MM.1S (cell line): ENCODE measurements at regions not wholly inside any gene's neighbourhood (a gene's known extent, or its start where the extent isn't known, plus 50 kb on each side); places are given as distances from the start of the nearest gene placed in this dataset.

Experiments used
- CTCF ChIP-seq: fragments of 300-600 bp; sonication (generic); IDR thresholded peaks from 2 replicates; pipeline ENCODE4 v1.5.1; 2016; ENCODE audit warnings: antibody characterized with exemption, low read length, mixed read lengths
- EZH2 ChIP-seq: fragments of 300-600 bp; sonication (generic); optimal IDR thresholded peaks from 2 replicates; pipeline ENCODE3; 2017; ENCODE audit warnings: low read depth, mild to moderate bottlenecking, antibody characterized with exemption, low read length, mixed read lengths

GRCh38 chr18:54700580-54700979 lies 109.5 kb downstream of the DYNAP start:
- TF ChIP-seq CTCF (no peak), EZH2 (no peak)
